ENCODE measurements at regions not wholly inside any gene's neighbourhood (a gene's known extent, or its start where the extent isn't known, plus 50 kb on each side); places are given as distances from the start of the nearest gene placed in this dataset.

- intact Hi-C loops (cut with DNase I; ENCODE audit: low total_unique reads), result no loop called here
- Histone ChIP-seq H3K27ac (no peak overlapping the region), H3K9me3 (no peaks in the 10 kb centered on the region), H3K36me3 (ENCODE audit: low read depth, missing control alignments) (no peaks in the 10 kb centered on the region), H3K4me1 (peaks cover 6% of the 10 kb centered on the region), H3K4me3 (no peak overlapping the region), H3K27me3 (no peaks in the 10 kb centered on the region)
- no peak for TF ChIP-seq POLR2A (IDR thresholded peaks at IDR 0.05)
- no peak for TF ChIP-seq CTCF (IDR thresholded peaks at IDR 0.05)
- DNase-seq, result no peak
- 62 to 84% methylated on average over 2 of the region's 2 CpGs for WGBS, 2 donors
Observed at GRCh38 chr13:76012091-76012721, 376.1 kb downstream of the LMO7 start.

DNA sequence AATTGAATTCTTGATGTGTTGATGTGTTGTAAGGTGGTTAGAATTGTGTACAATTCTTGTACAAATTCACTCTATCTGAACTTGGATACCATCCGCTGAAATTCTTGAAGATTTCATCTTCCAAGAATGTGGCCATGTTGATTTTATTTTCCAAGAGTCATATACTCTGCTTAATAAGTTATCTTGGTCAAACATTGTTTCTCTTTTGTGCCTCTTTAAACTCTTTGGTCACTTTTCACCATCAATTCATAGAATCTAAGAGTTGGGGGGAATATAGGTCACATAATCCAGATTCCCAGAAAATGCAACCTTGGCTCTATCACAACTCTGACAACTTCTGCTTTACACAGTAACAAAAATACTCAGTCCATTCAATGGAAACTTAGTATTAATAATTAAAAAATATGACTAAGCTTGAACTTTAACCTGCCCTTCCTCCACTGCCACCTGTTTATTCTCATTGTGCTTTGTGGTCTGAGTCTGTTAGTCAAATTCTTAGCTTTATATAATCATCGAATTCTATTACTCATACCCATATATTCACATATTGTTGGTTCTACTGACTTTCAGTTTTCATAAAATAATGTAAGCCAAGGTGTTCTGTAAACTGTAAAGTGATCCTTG lies 373.2 kb downstream of the LMO7 start:
- WGBS, 2 donors, result 83 to 86% methylated on average over 2 of the region's 2 CpGs
- no peaks in the 10 kb centered on the region for H3K27me3 ChIP-seq
- H3K4me1 ChIP-seq, result peaks cover 5% of the 10 kb centered on the region
- H3K36me3 ChIP-seq (ENCODE audit: low read depth, missing control alignments), result no peaks in the 10 kb centered on the region
- TF ChIP-seq CTCF (IDR thresholded peaks at IDR 0.05), result no peak
- no peak for TF ChIP-seq POLR2A (IDR thresholded peaks at IDR 0.05)
- no peak for DNase-seq
- intact Hi-C loops (cut with DNase I; ENCODE audit: low total_unique reads), result no loop called here
- no peak overlapping the region for H3K4me3 ChIP-seq
- H3K9me3 ChIP-seq, result no peaks in the 10 kb centered on the region
- H3K27ac ChIP-seq, result no peak overlapping the region

GRCh38 chr13:76004416-76004815 lies 368.3 kb downstream of the LMO7 start:
- 92 to 94% methylated on average over 2 of the region's 2 CpGs for WGBS, 2 donors
- H3K27me3 ChIP-seq, result no peaks in the 10 kb centered on the region
- H3K27ac ChIP-seq, result no peak overlapping the region
- no peaks in the 10 kb centered on the region for H3K4me1 ChIP-seq
- TF ChIP-seq CTCF (IDR thresholded peaks at IDR 0.05), result no peak
- TF ChIP-seq POLR2A (IDR thresholded peaks at IDR 0.05), result no peak
- no peaks in the 10 kb centered on the region for H3K9me3 ChIP-seq
- H3K4me3 ChIP-seq, result no peak overlapping the region
- intact Hi-C loops (cut with DNase I; ENCODE audit: low total_unique reads), result no loop called here
- H3K36me3 ChIP-seq (ENCODE audit: low read depth, missing control alignments), result no peaks in the 10 kb centered on the region
- no peak for DNase-seq

GRCh38 chr13:76000131-76000530 lies 364.0 kb downstream of the LMO7 start:
- no peak for DNase-seq
- Histone ChIP-seq H3K9me3 (no peaks in the 10 kb centered on the region), H3K4me3 (no peak overlapping the region), H3K27ac (no peak overlapping the region), H3K36me3 (ENCODE audit: low read depth, missing control alignments) (no peaks in the 10 kb centered on the region), H3K27me3 (no peaks in the 10 kb centered on the region), H3K4me1 (no peaks in the 10 kb centered on the region)
- no peak for TF ChIP-seq POLR2A (IDR thresholded peaks at IDR 0.05)
- TF ChIP-seq CTCF (IDR thresholded peaks at IDR 0.05), result no peak
- WGBS, 2 donors, result 43 to 56% methylated on average over 1 of the region's 1 CpG
- intact Hi-C loops (cut with DNase I; ENCODE audit: low total_unique reads), result no loop called here

DNA sequence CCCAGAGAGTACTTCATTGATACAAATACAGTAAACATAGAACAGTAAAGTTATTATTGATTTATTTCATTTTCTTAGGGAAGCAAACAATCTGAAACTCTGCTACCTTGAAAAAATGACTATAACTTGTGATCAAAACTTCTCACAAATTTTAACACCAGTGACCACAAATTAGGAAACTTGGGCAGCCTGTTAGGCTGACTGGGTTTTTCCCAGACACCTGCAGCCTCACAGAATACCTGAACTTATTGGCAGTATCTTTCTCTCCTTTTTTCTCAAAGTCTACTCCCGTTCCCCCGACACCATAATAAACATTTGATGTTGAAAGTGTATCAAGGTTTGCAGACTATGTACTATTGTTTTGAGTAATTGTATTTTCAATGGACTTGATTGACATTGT lies 360.5 kb downstream of the LMO7 start:
- no peaks in the 10 kb centered on the region for H3K4me1 ChIP-seq
- no peak for DNase-seq
- no peak overlapping the region for H3K27ac ChIP-seq
- 83 to 88% methylated on average over 2 of the region's 2 CpGs for WGBS, 2 donors
- no peaks in the 10 kb centered on the region for H3K36me3 ChIP-seq (ENCODE audit: low read depth, missing control alignments)
- intact Hi-C loops (cut with DNase I; ENCODE audit: low total_unique reads), result no loop called here
- H3K4me3 ChIP-seq, result no peak overlapping the region
- no peaks in the 10 kb centered on the region for H3K9me3 ChIP-seq
- no peaks in the 10 kb centered on the region for H3K27me3 ChIP-seq
- TF ChIP-seq POLR2A (IDR thresholded peaks at IDR 0.05) (no peak), CTCF (IDR thresholded peaks at IDR 0.05) (no peak)

All from testis (tissue), 2 donors.